ENCODE measurements at regions not wholly inside any gene's neighbourhood (a gene's known extent, or its start where the extent isn't known, plus 50 kb on each side); places are given as distances from the start of the nearest gene placed in this dataset.

DNA sequence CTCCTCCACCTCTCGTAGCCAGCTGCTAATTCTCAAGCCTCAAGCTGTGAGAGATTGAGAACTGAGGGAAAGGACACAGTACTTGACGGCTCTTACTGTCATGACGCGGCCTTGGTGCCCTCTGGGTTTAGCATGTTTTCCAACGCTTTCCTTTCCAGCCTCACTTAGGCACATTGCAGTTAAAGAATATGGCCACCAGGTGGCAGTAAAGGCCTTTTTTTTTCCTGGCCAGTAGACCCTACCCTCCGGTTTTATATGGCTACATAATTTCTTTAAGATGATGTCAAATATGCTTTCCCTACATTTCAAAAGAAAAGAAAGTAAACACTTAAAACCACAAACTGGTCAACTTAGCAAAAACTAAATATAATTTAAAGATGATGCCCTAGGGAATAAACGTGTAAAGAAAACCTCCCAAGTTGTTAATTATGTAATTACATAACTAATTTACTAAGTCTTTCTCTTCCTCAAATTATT, 56.8 kb upstream of the PRDX6 start:
- Histone ChIP-seq H3K27me3 (no peaks in the 10 kb centered on the region), H3K9me3 (no peaks in the 10 kb centered on the region), H3K36me3 (no peaks in the 10 kb centered on the region), H3K4me3 (no peak overlapping the region)
- DNase-seq: peak; percentile 51

DNA sequence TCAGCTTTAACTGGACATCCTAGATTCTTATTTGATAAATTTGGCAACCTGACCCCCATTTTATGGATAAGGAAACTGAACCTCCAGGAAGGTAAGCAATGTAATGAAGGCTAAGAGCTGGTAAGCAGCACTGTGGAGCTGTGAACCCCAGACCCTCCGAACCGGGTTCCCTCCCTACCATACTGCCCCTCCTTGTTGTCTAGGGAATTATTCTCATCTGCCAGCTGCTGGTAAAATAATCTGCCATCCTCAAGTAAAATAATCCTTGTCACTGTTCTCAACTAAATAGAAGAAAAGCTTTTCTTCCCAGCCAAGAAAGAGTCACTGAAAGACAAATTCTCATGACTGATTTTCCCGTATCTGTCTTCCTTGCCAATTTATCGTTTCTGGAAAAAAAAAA, 55.8 kb upstream of the PRDX6 start:
- Histone ChIP-seq H3K27me3 (no peaks in the 10 kb centered on the region), H3K36me3 (no peaks in the 10 kb centered on the region), H3K4me3 (no peak overlapping the region), H3K9me3 (no peaks in the 10 kb centered on the region)
- DNase-seq: no peak

DNA sequence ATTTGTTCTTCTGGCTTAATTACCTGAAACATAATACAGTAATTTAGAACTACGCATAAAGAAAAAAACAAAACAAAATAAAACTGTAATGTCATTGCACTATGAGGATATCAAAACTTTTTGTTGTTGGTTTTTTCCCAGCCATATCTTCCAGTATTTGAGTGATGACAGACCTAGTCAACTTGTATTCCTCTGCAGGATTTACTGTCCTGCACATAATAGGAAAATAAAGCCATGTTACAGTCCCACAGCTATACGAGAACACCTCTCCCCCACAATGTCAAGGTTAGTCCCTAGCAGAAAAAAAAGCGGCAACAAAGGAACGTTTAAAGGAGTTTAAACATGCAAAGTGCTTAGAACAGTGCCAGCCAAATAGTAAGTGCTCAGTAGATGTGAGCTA, 55.3 kb upstream of the PRDX6 start:
- H3K9me3 ChIP-seq: no peaks in the 10 kb centered on the region
- no peak overlapping the region for H3K4me3 ChIP-seq
- no peak for DNase-seq
- H3K27me3 ChIP-seq: no peaks in the 10 kb centered on the region
- H3K36me3 ChIP-seq: no peaks in the 10 kb centered on the region

DNA sequence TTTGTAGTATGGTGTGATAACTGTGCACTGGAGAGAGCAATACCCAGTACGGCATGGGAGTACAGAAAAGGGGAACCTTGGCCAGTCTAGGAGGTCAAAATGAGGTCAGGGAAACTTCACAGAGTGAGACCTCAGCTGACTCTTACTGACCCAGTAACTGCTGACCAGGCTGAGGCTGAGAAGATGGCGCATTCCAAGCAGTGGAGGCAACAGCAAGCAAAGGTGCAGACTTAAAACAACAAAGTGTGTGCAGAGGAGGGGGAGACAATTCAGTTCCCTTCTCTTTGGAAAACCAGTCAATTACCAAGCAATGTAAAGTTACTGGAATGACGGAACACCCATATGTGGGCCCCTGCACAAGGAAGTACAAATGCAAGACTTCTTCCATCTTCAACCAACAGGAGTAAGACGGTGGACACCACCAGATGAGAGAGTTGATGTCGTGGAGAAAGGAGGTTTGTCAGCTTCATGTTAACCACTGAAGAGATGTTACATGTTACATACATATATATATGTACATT, 54.6 kb upstream of the PRDX6 start:
- DNase-seq: no peak
- H3K4me3 ChIP-seq: no peak overlapping the region
- H3K36me3 ChIP-seq: no peaks in the 10 kb centered on the region
- H3K27me3 ChIP-seq: no peaks in the 10 kb centered on the region
- H3K9me3 ChIP-seq: no peaks in the 10 kb centered on the region

DNA sequence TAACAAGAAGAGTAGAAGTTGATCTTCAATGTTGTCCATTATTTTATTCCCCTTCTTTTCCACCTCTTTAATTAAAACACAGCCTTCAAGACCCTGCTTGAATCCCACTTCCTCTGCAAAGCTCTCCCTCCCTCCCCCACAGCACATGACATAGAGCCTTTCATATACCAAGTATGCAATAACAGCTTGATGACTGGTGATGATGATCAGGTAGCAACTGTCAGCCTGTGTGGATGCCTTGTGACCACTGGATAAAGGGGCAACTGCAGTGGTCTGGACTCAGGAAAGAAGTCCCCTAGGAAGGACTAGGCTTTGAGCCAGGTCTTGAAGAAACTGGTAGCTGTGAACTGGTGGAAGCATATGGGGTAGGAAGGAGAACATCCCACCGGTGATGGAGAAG, 53.8 kb upstream of the PRDX6 start:
- Histone ChIP-seq H3K9me3 (no peaks in the 10 kb centered on the region), H3K36me3 (no peaks in the 10 kb centered on the region), H3K4me3 (no peak overlapping the region), H3K27me3 (no peaks in the 10 kb centered on the region)
- no peak for DNase-seq

DNA sequence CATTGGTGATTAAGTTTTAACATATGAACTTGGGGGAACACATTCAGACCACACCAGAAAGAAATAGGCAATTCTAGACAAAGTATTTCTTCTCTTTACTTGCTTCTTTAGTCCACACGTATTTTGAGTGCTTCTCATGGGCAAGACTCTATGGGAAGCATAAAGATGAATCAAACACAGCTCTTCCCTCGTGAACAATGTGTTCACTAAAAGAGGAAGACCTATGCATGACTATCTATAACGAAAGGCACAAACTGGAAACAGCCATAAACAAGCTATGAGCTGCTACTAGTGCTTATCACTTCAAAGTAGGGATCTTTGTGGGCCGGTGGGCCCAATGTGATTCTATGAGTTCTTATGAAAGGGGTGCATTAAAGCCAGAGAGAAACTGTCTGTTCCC, 53.0 kb upstream of the PRDX6 start:
- H3K27me3 ChIP-seq: no peaks in the 10 kb centered on the region
- DNase-seq: no peak
- no peaks in the 10 kb centered on the region for H3K36me3 ChIP-seq
- no peaks in the 10 kb centered on the region for H3K9me3 ChIP-seq
- no peak overlapping the region for H3K4me3 ChIP-seq

DNA sequence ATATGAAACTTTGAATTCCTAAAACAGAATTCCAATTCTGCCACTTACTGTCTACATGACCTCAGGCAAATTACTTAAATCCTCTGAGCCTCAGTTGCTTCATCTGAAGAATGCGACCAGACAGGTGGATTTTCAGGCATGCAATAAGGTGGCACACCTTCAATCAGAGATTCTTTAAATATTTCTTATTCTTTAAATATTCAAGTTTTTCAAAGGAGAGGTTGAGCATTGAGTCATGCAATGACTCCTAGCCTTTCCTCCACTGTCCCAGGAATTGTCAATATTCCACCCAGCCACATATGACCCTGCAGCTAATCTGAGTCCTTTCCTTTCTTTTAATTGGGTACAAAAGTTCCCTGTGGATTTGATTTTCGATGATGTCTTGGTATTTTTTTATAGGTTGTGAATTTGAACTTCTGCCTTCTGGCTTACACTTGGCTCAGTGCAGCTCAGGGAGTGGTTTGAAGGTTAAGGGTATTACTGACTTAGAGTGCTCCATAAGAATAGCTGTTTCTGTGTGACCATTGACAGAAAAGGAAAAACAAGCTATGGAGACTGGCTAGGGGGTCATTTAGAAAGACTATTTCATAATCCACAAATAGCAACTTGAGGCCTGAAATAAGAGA, 52.2 kb upstream of the PRDX6 start:
- H3K9me3 ChIP-seq: no peaks in the 10 kb centered on the region
- H3K27me3 ChIP-seq: no peaks in the 10 kb centered on the region
- DNase-seq: no peak
- H3K36me3 ChIP-seq: no peaks in the 10 kb centered on the region
- H3K4me3 ChIP-seq: no peak overlapping the region

DNA sequence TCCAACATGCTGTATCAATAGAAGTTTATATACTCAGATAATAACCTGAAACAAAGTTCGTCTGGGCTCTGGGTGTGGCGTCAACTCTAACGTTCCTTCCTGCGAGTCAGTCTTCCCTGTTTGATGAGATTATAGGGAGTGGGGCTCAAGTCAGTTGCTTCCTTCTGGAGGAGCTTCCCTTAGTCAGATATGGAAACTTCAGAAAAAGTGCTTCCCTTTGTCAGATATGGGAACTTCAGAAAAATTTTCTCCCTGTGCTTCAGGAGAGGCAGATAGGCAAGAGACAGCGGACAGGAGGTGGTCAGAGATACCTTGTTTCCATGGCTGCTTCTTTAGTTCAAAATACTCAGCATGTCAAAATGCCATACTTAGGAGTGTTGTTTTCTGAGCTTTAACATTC, 51.1 kb upstream of the PRDX6 start:
- Histone ChIP-seq H3K4me3 (no peak overlapping the region), H3K9me3 (no peaks in the 10 kb centered on the region), H3K36me3 (no peaks in the 10 kb centered on the region), H3K27me3 (no peaks in the 10 kb centered on the region)
- DNase-seq: no peak

DNA sequence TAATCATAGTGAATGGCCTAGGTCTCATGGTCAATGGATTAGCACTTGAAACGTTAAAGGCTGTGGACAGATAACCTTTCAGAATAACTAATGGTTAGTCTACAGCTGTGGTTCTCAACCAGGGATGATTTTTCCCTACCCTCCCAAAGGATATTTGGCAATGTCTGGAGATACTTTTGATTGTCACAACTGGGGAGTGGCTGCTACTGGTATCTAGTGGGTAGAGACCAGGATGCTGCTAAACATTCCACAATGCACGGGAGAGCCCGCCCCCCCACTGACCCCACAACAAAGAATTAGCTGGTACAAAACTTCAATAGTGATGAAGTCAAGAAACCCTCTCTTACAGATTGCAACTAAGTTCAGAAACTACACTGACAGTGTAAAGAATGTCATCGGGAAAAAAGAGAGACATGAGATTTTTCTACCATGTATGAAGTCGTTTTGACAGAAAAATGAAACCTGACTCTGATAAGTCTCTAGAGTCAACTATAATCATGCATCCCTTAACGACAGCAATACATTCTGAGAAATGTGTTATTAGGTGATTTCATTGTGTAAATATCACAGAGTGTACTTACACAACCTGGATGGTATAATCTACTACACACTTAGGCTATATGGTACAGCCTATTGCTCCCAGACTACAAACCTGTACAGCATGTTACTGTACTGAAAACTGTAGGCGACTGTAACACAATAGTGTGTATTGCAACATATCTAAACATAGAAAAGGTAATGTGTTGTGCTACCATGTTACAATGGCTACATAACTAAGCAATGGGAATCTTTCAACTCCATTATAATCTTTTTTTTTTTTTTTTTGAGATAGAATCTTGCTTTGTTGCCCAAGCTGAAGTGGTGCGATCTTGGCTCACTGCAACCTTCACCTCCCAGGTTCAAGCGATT, 49.7 kb upstream of the PRDX6 start:
- DNase-seq: no peak
- no peaks in the 10 kb centered on the region for H3K27me3 ChIP-seq
- H3K36me3 ChIP-seq: no peaks in the 10 kb centered on the region

More for the DNA sequence above, 49.7 kb upstream of the PRDX6 start:
- Histone ChIP-seq H3K9me3 (no peaks in the 10 kb centered on the region), H3K4me3 (no peak overlapping the region)

All from MG63 (cell line).